AG04449 (cell line): ENCODE measurements at regions not wholly inside any gene's neighbourhood (a gene's known extent, or its start where the extent isn't known, plus 50 kb on each side); places are given as distances from the start of the nearest gene placed in this dataset.

Source experiments
- CTCF ChIA-PET: fragments of 350-600 bp; formaldehyde crosslinking; extraction: SDS; loops from one replicate; lab custom pipeline; 2021; ENCODE audit warnings: antibody characterized with exemption; lab: Yijun Ruan, JAX
- POLR2A ChIA-PET: fragments of 400-600, 350-600 bp; formaldehyde crosslinking; extraction: SDS; loops from one replicate; lab custom pipeline; 2020; ENCODE audit warnings: antibody characterized with exemption, inconsistent platforms; lab: Yijun Ruan, JAX
- DNase-seq: peaks from one replicate; pipeline ENCODE4 v3.0.0-alpha.2; 2010; ENCODE audit warnings: low read depth, low spot score
- H3K4me3 ChIP-seq: 2 replicates; pipeline ENCODE4 v1.5.1; 2011; ENCODE audit warnings: low read depth, mild to moderate bottlenecking, control low read depth, low read length
- CTCF ChIP-seq: IDR thresholded peaks from one replicate; pipeline ENCODE4 v1.5.1; 2011; ENCODE audit warnings: mild to moderate bottlenecking, moderate library complexity, low read length, control low read depth, inconsistent platforms; ENCODE audit not compliant: insufficient read depth; ENCODE audit errors: missing control alignments

GRCh38 chr2:11028407-11028916 is 116.7 kb downstream of the KCNF1 start:
- no peak for DNase-seq
- no peak overlapping the region for H3K4me3 ChIP-seq
- ChIA-PET POLR2A (no interaction called here), CTCF (interaction anchor here (1.1 kb wide), 1 partner anchor 196 kb away, joined by 3 read pairs; no protein-coding TSS in a partner anchor)
- no peak for TF ChIP-seq CTCF

- CTCF ChIA-PET, result no interaction called here
- no peak for DNase-seq
These were observed 117.4 kb downstream of the KCNF1 start for GRCh38 chr2:11029136-11029535.

GRCh38 chr2:11030036-11030435 is 118.3 kb downstream of the KCNF1 start:
- CTCF ChIA-PET, result interaction anchor here (1.7 kb wide), 1 partner anchor 198 kb away, joined by 4 read pairs; no protein-coding TSS in a partner anchor
- DNase-seq, result no peak
- TF ChIP-seq CTCF, result no peak
- H3K4me3 ChIP-seq, result no peak overlapping the region
- POLR2A ChIA-PET, result no interaction called here

More at GRCh38 chr2:11029136-11029535, 117.4 kb downstream of the KCNF1 start:
- POLR2A ChIA-PET, result no interaction called here
- H3K4me3 ChIP-seq, result no peak overlapping the region
- no peak for TF ChIP-seq CTCF

- ChIA-PET CTCF (interaction anchor here (1.4 to 1.7 kb wide), 2 partner anchors 10 to 199 kb away, joined by 4 read pairs; no protein-coding TSS in a partner anchor), POLR2A (no interaction called here)
- no peak for DNase-seq
- no peak overlapping the region for H3K4me3 ChIP-seq
- TF ChIP-seq CTCF, result no peak
These were observed 119.2 kb downstream of the KCNF1 start for GRCh38 chr2:11030909-11031308.

- no peak for DNase-seq
- H3K4me3 ChIP-seq, result no peak overlapping the region
- TF ChIP-seq CTCF, result no peak
- POLR2A ChIA-PET, result no interaction called here
- CTCF ChIA-PET, result interaction anchor here (1.4 to 1.7 kb wide), 2 partner anchors 9 to 200 kb away, joined by 4 read pairs; no protein-coding TSS in a partner anchor
These were observed 120.1 kb downstream of the KCNF1 start for GRCh38 chr2:11031876-11032275.

GRCh38 chr2:11032396-11032795 is 120.7 kb downstream of the KCNF1 start:
- POLR2A ChIA-PET, result no interaction called here

More at GRCh38 chr2:11032396-11032795, 120.7 kb downstream of the KCNF1 start:
- TF ChIP-seq CTCF, result no peak
- no peak overlapping the region for H3K4me3 ChIP-seq
- CTCF ChIA-PET, result no interaction called here
- no peak for DNase-seq
